GM19438 (cell line): ENCODE measurements at regions not wholly inside any gene's neighbourhood (a gene's known extent, or its start where the extent isn't known, plus 50 kb on each side); places are given as distances from the start of the nearest gene placed in this dataset.
"Not testable (repeated sequence)": the region's sequence is repeated elsewhere in the genome, so short reads cannot be mapped to it uniquely, and the experiment has no call there.

Experiments used
- ATAC-seq: cut with Tn5 transposase; IDR thresholded peaks from one replicate; pipeline ENCODE4 v1.9.1; 2021; ENCODE audit warnings: low read depth; ENCODE audit not compliant: unreplicated experiment

DNA sequence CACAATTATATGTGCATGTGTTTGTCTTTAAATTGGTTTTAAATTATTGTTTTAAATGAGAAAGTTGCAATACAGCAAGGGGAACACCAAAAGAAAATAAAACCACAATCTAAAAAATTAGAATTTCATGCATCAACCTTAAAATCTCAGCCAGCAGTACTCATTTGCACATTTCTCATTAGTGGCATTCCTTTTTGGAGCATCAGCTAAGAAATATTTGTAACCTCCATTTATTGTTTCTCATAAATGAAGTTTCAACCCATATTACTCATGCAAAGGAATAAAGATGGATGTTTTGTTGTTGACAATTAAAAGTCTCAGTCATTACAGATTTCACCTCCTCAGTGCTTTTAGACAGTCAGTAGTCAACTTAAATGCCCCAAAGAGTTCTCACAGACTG is 160.1 kb downstream of the TBX15 start:
- no peak for ATAC-seq

DNA sequence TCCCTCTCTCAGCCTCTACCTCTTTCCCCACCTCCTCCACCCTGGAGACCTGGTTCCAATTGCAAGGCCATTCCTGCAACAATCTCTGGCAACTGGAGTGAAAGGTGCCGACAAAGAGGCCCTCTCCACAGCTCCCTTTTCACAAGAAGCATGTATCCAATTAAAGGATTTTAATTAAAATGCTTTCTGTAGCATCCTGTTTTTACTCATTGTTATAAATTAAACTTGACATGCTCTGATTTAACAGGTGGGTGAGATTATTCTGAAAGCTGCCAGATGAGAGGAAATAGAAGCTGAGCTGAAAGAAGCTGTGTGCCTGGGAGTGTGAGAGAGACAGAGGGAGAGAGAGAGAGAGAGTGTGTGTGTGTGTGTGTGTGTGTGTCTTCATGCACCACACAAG is 160.5 kb downstream of the TBX15 start:
- ATAC-seq: no peak

DNA sequence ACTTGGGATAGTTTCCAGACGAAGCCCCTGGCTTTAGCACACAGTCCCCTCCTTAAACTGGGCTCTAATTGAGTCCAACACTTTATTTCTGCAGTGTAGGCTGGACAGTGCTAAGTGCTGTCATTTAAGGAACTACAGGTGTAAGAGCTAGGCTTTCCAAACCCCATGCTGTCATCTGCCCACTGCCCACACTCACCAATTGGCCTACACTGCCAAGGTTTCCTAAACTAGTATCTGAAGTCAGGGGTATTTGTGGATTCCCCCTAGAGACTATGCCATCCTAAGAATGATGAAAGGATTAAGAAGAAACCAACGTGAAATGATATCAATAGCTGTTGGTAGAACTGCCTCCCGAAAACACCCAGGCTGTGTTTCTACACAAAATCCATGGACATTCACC is 160.9 kb downstream of the TBX15 start:
- ATAC-seq: no peak

DNA sequence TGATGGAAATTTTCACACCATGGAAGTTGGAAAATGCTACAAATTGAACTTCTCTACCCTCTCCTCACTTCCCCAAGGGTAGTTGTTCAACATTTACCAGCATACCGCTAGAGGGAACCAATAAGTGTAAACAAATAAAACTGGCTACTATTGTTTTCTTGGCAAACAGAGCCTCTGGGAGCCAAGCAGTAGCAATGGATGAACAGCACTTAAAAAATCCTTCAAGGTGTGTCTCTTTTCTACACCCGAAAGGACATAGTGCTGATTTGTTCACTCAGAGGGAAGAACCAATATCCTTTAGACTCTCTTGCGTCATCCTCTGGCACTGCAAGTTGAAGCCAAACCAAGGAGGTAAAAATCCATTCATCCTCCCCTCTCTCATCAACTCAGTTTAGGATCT is 161.5 kb downstream of the TBX15 start:
- no peak for ATAC-seq

DNA sequence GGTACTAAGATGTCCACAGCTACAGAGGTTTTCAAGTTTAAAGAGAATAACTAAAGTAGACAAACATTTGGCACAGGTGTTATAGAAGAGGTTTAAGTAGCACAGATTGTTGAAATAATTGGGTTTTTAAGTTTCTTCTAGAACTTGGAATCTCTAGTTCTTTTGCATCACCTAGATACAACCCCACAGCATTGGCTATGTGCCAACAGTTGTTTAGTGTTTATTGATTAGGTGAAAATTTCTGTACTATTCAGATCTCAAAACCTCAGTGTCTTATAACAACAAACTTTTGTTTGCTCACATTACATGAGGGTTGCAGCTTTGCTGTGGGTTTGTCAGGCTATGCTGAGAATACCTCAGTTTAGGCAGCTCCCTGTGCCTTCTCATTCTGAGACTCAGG is 162.5 kb downstream of the TBX15 start:
- no peak for ATAC-seq

DNA sequence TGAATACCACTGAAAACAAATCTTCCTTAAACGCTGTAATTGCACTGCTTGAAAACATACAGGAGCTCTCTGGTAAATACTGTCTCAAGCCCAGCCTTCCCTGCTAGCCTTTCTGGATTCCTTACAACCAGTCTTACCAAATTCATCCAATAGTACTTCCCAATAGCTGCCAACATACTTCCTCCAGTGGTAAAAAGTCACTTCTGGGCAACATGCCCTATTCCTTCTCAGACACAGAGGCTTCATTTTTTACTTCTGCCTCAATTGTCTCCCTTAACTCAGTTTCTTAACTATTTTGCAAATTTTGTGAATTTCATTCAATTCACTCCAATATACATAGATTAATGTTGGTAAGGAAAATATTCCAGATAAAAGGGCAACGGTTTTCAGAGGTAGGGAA is 166.3 kb downstream of the TBX15 start:
- ATAC-seq: no peak

DNA sequence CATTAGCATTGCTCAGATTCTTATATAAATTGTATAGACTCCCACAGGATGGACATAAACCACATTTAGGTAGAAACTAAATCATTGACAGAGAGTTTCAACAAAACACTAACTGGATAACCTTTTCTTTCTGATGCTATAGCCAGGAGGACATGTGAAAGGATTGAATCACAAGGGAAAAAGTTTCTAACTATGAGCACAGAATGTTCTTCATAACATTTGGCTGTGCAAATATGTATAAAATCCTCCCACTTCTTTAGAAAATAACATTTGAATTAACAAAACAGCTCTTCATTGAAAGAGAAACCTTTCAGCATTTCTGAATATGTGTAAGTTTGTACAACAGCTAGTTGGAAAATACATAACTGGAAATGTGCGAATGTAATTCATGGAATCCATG is 167.3 kb downstream of the TBX15 start:
- ATAC-seq: no peak

DNA sequence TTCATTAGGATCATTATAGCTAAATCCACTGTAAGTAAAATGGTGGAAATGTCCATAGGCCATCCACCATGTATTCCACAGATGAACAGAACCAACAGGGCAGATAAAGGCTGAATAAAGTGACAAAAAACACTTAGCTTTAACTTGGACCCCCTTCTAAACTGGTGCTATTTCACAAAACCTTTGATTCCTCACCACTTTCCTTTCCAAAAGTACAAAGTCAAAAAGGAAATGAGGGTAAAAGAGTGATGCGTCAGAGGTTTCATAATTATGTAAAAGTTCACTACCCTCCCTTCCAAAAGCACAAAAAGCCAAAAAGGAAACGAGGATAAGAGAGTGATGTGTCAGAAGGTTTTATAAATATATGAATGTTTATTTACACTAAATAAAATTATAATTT is 172.2 kb downstream of the TBX15 start:
- ATAC-seq: no peak

DNA sequence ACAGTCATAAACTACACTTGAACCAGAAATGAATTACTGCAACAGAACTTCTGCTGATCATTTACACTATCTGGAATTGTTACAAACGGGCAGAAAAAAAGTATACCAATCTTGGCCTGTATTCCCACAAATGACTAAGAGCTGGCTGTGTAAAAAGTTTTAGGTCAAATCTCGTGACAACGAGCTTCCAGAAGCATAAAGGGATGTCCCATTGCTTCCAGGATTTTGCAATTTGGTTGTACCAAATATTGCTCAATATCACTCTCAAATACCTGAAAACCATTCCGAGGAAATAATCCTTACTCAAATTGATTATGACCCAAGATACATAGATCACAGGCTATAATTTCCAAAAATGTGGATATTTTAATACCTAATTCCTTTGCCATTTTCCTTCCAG is 175.6 kb downstream of the TBX15 start:
- ATAC-seq: no peak

DNA sequence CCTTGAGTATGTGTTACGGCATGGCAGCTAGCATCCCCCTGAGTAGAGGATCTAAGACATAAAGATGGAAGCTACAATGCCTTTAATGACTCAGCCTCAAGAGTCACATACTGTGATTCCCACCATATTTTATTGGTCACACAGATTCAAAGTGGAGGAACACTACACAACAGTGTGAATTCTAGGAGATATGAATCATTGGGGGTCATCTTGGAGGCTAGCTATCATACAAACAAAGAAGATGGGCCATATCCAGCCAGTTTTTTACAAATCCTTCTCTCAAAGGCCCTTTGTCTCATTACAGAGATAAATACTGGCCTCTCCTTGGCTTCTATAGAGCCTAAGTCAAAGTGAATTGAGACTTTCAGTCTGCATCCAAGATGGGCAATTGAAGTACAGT is 177.0 kb downstream of the TBX15 start:
- ATAC-seq: no peak

DNA sequence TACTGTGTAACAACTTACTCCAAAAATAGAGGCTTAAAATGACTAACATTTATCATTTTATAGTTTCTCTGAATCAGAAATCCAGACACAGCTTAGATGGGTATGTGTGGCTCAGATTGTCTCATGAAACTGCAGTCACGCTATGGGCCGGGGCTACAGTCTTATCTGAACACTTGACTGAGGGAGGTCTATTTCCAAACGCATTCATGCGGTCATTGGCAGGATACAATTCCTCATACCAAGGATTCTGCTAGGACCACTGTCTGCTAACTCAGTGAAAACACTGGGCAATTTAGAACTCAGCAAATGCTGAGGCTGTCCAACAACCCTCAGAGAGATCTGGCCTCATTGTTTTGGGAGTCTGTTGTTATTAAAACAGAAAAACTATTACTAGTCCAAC is 178.6 kb downstream of the TBX15 start:
- no peak for ATAC-seq

DNA sequence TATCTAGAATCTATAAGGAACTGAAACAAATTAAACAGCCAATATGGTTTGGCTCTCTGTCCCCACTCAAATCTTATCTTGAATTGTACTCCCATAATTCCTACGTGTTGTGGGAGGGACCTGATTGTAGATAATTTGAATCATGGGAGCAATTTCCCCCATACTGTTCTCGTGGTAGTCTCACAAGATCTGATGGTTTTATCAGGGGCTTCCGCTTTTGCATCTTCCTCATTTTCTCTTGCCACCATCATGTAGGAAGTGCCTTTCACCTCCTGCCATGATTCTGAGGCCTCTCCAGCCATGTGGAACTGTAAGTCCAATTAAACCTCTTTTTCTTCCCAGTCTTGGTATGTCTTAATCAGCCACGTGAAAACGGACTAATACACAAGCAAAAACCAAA is 185.0 kb downstream of the TBX15 start:
- ATAC-seq: not testable (repeated sequence)

DNA sequence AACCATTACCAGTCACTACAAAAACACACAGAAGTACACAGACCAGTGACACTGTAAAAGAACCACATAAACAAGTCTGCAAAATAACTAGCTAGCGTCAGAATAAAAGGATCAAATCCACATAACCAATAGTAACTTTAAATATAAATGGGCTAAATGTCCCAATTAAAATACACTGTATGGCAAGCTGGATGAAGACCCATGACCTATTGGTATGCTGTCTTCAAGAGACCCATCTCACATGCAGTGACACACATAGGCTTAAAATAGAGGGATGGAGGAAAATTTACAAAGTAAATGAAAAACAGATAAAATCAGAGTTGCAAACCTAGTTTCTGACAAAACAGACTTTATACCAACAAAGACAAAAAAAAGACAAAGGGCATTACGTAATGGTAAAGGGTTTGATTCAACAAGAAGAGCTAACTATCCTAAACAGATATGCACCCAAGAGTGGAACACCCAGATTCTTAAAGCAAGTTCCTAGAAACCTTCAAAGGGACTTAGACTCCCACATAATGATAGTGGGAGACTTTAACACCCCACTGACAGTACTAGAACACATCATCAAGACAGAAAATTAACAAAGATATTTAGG is 196.9 kb downstream of the TBX15 start:
- no peak for ATAC-seq

DNA sequence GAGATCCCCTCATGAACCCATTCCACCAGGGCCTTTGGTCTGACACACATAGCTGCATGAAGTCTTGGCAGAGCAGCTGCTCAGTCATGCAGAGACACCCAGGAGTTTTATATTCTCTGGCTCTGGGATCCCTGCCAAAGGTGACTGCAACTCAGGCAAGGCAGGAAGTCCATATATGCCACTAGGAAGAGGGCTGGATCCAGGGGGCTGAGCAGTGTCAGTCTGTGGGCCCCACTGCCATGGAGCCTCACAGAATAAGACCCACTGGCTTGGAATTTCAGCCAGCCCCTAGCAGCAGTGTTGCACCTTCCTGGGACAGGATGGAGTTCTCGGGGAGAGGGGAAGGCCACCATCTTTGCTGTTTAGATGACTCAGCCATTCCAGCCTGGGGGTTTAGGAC is 199.7 kb downstream of the TBX15 start:
- no peak for ATAC-seq

DNA sequence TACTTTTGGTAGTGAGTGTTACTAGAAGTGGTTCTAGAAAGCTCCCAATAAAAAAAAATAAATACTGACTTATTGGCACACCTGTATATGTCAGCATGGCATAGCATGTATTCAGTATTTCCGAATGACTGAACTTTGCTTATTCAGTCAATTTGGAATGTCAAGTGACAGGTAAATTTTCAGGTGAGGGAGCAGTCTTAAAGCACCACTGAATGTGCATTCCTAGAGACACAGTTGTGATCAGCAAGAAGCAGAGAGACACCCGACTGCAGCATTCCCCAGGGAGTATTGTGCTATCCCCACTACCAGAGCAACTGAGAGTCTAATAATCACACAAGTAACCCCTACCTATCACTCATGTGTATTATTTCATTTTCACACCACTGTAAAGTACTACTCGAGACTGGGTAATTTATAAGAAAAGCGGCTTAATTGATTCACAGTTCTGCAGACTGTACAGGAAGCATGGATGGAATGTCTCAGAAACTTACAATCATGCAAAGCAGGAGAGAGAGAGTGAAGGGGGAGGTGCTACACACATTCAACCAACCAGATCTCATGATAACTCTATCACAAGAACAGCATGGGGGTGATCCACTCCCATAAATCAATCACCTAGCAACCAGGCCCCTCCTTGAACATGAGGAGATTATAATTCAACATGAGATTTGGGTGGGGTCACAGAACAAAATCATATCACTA is 201.5 kb downstream of the TBX15 start:
- ATAC-seq: no peak

DNA sequence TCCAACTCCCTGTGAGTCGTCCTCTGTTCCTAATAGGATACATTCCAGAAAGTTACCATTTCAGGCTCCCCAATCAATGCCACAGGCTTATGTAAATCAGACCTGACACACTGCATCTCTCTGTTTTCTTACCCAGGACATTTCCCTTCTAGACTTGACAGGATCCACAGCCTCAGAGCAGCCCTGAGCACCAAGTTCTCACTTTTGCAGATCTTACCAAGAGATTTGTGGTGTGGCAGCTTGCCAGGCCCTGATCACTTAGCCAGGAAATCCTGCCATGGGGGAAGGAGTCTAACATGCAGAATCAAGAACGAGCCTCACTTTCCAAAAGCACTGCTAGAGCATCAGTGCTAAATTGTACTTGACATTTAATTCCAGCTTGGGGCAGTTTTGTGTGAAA is 202.9 kb downstream of the TBX15 start:
- no peak for ATAC-seq

DNA sequence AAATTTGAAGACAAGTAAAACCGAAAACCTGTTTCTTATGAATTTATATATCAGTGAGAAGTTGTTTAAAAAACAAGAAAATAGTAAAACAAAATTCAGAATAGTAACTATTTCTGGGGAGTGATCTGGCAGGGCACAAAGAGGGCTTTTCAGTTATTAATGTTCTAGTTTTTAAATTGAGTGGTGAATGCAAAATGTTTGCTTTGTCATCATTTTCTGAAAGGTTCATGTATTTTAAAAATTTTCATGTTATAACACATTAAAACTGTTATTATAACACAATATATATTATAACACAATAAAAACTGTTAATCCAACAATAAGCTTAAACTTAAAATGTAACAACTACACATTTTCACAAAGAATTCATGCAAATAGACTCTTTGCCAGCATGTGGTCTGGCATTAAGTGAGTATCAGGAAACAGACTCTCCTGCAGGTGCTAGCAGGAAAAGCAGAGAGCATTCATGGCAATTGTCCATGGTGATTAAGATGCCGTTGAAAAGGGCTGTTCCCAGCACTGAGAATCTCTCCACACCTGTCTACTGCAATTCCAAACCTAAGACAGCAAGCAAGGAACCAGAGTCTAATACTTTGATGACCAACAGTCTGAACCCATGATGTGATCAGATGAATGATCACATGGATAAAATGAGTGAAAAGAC is 204.9 kb downstream of the TBX15 start:
- ATAC-seq: no peak

DNA sequence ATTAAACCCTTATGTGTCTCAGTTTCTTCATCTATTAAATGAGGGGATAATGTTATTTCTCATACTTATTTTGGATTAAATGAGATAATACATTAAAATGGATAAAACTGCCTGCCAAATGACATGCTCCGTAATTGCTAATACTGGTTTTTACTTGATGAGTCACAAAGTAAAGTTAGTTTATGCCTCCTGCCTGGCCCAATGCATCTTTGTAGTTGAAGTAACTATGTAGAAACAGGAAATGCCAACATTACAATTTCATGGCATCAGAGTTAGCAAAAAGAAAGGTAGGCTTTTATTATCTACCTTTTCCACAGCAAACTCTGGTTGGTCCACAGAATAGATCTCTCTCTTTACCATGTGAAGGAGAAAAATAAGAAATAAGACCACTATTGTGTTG is 214.5 kb downstream of the TBX15 start:
- ATAC-seq: no peak

DNA sequence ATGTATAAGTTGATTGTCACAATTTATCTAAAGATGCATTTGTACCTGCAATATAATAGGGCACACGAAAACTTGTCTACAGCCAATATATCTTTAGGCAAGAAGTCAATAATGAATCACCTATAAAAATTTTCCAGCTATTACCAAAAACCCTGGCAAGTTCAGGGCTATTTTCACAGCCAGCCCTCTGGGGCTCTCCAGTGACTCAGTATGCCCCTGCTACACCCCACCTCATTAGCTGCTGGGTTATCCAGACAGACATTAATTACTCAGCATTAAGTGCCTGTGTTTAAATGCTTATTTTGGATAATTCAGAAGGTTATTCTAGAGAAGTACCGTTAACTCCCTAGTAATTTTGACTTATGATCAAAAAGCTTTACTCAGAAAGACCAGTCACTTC is 220.2 kb downstream of the TBX15 start:
- no peak for ATAC-seq

DNA sequence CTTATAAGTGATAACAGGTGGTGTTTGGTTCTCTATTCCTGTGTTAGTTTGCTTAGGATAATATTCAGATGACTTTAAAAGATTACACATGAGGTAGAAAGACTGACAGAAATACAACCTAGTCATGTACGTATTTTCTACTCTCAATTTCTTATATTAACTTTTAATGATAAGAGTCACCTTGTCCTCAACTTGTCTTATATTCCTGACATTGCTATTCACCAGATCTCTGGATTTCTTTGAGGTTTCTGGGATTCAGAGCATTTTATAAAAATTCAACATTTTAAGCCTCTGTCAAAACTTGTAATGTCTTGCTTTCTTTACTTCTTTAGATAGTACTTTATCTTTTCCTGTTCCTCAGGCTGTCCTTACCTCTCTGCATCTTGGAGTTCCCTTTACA is 234.2 kb downstream of the TBX15 start:
- ATAC-seq: no peak

DNA sequence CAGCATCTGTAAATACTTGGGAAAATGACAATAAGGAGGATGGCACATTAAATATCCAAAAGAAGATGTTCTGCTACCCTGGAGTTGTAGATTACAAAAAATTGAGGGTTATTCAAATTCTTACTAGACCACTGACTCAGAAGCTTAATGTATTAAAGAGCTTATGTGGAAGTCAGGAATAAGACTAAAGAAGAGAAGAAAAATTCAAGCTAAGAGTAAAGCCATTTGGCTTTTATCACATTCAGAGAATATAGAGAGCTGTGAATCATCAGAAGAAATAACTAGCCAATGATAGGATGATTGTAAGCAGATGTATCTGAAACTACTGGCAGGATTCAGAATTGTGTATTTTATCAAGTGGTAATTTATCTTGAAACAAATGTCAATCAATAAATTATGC is 237.0 kb downstream of the TBX15 start:
- ATAC-seq: no peak

DNA sequence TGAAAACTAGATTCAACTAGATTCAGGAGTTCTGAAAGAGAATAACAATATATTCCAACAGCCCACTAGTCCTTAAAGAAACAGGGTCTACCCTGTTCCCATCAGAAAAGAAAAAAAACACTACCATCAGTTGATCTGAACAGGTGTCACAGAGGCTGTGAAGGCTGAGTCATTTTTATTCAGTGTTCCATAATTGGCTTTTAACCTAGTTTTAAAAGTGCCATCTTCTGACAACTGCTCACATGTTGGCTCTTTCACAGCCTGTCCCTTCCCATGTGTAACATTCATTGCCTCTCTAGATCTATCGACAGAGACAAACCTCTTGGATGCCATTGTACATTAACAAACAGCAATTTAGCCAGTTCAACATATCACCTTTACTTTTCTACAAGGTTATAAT is 243.7 kb downstream of the TBX15 start:
- no peak for ATAC-seq
